NB4 (cell line): ENCODE measurements at regions not wholly inside any gene's neighbourhood (a gene's known extent, or its start where the extent isn't known, plus 50 kb on each side); places are given as distances from the start of the nearest gene placed in this dataset.

Experiments used
- DNase-seq: peaks from one replicate; pipeline ENCODE4 v3.0.0; 2010; ENCODE audit warnings: low read depth
- H3K4me3 ChIP-seq: one replicate; pipeline ENCODE4 v1.5.1; 2011; ENCODE audit warnings: mild to moderate bottlenecking, low read depth, low read length, moderate library complexity
- MYC ChIP-seq: IDR thresholded peaks from 2 replicates; pipeline ENCODE4 v1.6.1; 2011; ENCODE audit warnings: low read depth, low read length
- POLR2A ChIP-seq: IDR thresholded peaks from 2 replicates; pipeline ENCODE4 v1.6.1; 2011; ENCODE audit warnings: mild to moderate bottlenecking; ENCODE audit not compliant: insufficient read length; ENCODE audit errors: extremely low read depth
- TF ChIP-seq, protein P1 (sequence below): IDR thresholded peaks from 2 replicates; pipeline ENCODE4 v1.6.1; 2011; ENCODE audit warnings: low read depth, low read length
- TF ChIP-seq, protein P2 (sequence below): IDR thresholded peaks from one replicate; pipeline ENCODE4 v1.5.1; 2012; ENCODE audit warnings: low read depth, low read length

DNA sequence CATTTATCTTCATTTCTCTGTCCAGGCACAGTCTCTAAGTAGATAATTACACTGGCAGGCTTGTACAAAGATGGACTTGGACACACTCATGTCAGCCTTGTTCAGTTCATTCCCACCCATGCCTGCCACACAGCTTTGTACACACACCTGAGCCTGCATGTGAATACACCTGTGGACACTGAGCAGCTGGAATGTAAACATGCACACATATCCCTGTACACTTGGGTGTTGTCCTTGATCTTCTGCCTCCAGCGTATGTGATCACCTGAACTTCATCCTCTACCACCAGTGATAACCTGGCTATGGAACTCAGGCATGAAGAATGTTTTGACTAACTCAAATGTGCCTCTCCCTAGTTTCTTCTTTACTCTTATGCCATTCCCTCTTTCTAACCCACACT is 190.6 kb downstream of the DHX35 start:
- TF ChIP-seq, protein P1, sequence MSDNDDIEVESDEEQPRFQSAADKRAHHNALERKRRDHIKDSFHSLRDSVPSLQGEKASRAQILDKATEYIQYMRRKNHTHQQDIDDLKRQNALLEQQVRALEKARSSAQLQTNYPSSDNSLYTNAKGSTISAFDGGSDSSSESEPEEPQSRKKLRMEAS = no peak
- TF ChIP-seq, protein P2, sequence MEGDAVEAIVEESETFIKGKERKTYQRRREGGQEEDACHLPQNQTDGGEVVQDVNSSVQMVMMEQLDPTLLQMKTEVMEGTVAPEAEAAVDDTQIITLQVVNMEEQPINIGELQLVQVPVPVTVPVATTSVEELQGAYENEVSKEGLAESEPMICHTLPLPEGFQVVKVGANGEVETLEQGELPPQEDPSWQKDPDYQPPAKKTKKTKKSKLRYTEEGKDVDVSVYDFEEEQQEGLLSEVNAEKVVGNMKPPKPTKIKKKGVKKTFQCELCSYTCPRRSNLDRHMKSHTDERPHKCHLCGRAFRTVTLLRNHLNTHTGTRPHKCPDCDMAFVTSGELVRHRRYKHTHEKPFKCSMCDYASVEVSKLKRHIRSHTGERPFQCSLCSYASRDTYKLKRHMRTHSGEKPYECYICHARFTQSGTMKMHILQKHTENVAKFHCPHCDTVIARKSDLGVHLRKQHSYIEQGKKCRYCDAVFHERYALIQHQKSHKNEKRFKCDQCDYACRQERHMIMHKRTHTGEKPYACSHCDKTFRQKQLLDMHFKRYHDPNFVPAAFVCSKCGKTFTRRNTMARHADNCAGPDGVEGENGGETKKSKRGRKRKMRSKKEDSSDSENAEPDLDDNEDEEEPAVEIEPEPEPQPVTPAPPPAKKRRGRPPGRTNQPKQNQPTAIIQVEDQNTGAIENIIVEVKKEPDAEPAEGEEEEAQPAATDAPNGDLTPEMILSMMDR = no peak
- TF ChIP-seq MYC (no peak), POLR2A (no peak)
- DNase-seq = no peak
- no peak overlapping the region for H3K4me3 ChIP-seq

DNA sequence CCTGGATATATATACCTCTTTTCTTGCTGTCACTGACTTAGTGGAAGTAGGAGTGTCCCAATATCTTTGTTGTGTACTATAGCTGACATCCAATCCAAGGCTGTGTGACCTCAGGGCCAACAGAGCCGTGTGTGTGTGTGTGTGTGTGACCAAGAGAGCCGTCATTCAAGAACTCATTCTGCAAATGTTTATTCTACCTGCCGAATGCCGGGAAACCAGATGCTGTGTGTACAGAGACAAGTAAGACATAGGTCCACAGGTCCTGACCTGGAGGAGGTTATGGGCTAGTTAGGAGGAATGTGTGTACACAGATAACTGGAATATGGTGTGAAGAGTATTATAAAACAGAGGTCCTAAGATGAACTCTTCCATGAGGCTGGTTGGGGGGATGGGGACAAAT is 190.0 kb downstream of the DHX35 start:
- H3K4me3 ChIP-seq = no peak overlapping the region
- TF ChIP-seq MYC = no peak
- TF ChIP-seq, protein P1 = no peak
- no peak for DNase-seq

DNA sequence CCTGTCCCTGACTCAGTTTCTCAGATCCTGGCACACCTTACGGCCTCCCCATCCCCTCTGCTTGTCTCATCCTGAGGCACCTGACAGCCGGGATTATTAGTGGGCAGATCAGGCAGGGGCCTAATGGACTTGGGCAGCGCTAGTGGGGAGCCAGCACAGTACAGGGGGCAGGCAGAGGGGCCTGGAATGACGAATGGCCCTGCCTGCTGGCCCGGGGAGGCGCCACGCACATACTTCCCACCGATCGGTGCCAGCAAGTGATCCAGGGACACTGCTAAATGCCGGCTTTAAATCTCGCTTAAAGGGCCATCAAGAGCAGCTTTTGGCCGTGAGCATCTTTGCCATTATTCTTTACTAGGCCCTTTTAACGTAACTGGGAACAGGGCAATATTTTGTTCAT is 188.4 kb downstream of the DHX35 start:
- H3K4me3 ChIP-seq = no peak overlapping the region
- DNase-seq = no peak
- no peak for TF ChIP-seq POLR2A
- TF ChIP-seq, protein P1 = no peak

DNA sequence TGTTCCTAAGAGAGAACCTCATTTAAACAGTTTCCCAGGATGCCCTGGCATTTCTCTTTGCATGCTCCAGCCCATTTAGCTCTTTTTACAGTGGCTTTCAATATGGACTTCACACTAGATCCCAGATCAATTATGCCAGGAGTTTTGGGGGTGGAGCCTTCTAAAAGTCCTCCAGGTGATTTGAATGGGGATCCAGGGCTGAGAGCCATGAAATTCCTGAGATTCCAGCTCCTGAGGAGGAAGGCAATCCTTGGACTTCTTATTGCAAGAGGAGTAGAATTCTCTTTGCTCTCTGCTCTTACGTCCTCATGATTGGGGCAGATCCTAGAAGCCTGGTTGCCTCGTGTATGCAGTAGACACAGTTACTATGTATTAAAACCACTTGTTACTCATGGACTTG is 184.2 kb downstream of the DHX35 start:
- no peak overlapping the region for H3K4me3 ChIP-seq
- DNase-seq = no peak
- TF ChIP-seq MYC (no peak), POLR2A (no peak)
- TF ChIP-seq, protein P1 = no peak
- TF ChIP-seq, protein P2 = no peak

DNA sequence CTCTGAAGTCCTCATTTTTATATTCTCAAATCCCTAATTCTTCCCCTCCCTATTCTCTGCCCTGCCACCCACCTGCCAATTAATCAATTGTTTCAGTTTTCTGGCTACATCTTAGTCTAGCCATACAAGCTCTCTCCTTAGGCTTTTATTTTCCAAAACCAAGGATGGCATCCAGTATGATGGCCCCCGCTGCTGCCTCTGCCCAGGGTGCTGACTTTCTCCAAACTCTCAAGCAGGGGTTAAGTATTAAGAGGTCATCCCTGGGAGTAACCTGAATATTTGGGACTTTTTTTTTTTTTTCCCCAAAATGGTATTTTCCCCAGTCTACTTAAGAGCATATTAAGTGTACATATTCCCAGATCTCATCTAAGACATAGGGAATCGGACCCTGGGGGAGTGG is 183.8 kb downstream of the DHX35 start:
- TF ChIP-seq, protein P1 = no peak
- TF ChIP-seq, protein P2 = no peak
- TF ChIP-seq MYC (no peak), POLR2A (no peak)

DNA sequence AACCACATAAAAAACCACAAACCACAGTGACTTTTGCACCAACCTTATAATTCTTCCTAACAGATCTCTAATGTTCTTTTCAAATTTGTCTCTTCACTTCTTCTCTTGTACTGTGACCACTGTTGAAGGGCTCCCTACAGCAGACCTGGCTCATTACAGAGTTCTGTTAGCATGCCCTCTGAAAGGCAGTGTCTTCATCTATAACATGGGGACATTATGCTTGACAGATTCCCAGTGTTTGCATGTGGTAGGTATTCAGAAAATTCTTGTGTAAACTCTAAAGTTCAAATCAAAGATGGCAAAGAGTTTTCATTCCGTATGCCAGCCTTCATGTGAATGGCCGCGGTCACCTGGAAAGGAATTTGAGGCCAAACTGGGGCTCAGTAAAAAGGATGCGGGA is 182.6 kb downstream of the DHX35 start:
- DNase-seq = no peak
- no peak overlapping the region for H3K4me3 ChIP-seq
- TF ChIP-seq MYC (no peak), POLR2A (no peak)
- TF ChIP-seq, protein P1 = no peak
- TF ChIP-seq, protein P2 = no peak

More for the DNA sequence above, 183.8 kb downstream of the DHX35 start:
- no peak for DNase-seq
- H3K4me3 ChIP-seq = no peak overlapping the region
